ENCODE measurements at regions not wholly inside any gene's neighbourhood (a gene's known extent, or its start where the extent isn't known, plus 50 kb on each side); places are given as distances from the start of the nearest gene placed in this dataset.

DNA sequence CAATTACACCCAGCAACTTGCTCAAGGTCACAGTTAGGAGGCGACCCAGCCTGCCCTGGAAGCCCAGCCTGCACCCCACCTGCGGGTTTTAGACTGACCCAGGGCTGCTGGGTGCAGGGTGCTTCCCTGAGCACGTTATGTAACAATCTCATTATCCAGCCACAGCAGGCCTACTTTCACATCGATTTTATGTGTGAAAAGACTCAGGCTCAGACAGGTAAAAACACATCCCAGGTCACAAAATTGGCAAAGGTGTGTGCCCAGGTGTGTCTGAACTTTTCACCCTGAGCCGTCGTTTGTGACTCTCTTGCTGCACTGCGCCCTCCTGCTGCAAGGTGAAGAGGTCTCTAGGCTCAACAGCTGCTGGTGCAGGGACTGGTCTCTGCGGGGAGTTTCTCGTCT, 668.2 kb upstream of the HS6ST1 start:
- TF ChIP-seq, protein P1, sequence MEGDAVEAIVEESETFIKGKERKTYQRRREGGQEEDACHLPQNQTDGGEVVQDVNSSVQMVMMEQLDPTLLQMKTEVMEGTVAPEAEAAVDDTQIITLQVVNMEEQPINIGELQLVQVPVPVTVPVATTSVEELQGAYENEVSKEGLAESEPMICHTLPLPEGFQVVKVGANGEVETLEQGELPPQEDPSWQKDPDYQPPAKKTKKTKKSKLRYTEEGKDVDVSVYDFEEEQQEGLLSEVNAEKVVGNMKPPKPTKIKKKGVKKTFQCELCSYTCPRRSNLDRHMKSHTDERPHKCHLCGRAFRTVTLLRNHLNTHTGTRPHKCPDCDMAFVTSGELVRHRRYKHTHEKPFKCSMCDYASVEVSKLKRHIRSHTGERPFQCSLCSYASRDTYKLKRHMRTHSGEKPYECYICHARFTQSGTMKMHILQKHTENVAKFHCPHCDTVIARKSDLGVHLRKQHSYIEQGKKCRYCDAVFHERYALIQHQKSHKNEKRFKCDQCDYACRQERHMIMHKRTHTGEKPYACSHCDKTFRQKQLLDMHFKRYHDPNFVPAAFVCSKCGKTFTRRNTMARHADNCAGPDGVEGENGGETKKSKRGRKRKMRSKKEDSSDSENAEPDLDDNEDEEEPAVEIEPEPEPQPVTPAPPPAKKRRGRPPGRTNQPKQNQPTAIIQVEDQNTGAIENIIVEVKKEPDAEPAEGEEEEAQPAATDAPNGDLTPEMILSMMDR (IDR thresholded peaks at IDR 0.05): no peak
- no peak for TF ChIP-seq EZH2phosphoT487 (IDR thresholded peaks at IDR 0.05)

Data from neural progenitor cell (in vitro differentiated cells).